ENCODE measurements at regions not wholly inside any gene's neighbourhood (a gene's known extent, or its start where the extent isn't known, plus 50 kb on each side); places are given as distances from the start of the nearest gene placed in this dataset.
"Not testable (repeated sequence)": the region's sequence is repeated elsewhere in the genome, so short reads cannot be mapped to it uniquely, and the experiment has no call there.

DNA sequence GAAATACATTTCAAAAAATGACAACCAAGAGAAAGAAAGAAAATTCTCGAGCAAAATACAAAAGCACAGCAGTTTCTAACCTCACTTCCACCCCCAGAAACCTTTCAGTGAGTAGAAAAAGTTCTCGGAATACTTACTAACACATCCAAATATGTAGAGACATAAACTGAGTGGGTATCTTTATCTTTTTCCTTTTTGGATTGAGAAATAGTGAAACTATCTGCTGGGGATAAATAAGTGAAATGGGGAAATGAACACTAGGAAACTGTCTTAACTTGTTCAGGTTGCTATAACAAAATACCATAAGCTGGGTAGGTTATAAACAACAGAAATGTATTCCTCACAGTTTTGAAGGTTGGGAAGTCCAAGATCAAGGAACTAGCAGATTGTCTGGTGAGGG, 72.0 kb downstream of the VCAM1 start:
- no peak for DNase-seq

DNA sequence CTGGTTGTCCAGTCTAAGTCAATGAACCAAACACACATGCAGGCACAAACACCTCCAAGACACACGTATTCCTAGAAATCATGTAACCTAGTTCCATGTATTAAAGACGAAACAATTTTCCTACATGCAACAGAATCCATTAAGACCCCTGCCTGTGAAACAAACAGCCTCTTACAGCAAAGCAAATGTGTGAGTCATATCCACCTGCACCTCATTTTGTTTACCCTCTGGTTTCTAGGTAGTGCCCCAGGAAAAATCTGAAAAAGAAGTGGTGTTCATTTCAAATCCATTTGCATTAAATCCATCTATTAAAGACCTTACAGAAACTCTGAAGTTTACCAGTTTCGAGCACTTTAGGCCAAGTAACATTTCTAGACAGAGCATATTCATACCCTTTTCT, 74.1 kb downstream of the VCAM1 start:
- DNase-seq, result no peak

DNA sequence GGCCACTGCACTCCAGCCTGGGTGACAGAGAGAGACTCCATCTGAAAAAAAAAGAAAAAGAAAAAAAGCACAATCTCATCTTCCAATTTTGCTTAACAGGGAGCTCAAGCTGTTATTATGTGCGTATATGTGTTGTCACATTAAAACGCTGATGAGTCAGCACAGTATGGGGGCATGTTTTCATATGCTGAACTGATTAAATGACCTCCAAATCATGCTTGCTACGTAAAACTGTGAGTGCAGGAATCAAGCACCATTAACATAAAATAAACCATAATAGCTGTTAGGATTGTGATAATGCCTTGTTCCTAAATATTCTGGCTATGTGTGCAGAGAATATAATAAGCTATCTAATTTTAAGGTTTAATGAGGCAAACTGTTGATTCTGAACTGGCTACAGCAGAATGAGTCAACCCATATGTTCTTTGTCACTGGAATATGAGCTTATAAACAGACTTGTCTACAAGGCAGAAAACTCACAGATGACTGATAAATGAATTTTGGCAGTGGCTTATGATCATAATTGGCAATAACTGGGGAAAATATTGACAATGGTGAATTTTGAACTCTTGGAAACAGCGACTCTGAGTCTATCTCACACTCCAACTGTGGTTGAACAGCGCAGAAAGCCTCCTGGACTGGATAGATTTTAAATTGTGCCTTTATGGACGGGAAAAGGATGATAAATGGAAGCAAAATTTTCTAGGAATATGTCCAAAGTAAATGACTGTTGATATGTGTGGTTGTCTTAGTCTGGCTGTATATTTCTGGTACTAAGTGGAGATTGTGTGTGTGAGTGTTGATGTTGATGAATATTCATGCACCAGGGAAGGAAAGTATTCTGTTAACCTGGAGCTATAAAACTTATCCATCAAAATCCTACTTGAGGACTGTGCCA, 75.5 kb downstream of the VCAM1 start:
- DNase-seq, result no peak

DNA sequence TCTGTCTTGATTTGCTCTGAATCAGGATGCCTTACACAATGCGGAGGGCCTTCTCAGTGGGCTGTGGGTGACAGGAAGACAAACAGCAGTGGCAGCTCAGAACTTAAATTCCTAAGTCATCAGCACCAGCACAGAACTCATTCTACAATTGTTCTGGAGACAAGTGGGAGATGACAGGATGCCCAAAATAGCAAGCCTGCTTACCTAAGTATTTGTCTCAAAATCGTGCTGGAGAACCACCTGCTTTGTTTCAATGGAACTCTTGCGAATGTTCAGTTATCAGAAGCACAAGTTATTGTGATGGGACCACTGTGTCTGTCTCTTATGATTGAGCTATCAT, 76.1 kb downstream of the VCAM1 start:
- no peak for DNase-seq

DNA sequence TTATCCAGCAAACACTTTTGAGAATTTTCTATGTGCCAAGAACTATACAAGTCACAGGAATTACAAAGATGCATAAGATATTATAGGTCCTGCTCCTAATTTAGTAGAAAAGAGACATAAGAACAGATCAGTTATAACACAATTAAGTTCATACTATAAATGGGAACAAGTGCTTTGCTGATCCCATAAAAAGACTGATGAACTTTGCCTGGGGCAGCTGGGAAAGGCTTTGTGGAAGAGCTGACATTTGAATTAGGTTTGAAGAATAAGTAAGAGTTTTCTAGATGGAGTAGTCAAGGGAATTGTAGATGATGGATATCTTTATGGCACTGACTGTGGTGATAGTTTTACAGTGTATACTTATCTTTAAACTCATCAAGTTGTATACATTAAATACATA, 76.5 kb downstream of the VCAM1 start:
- DNase-seq, result no peak

DNA sequence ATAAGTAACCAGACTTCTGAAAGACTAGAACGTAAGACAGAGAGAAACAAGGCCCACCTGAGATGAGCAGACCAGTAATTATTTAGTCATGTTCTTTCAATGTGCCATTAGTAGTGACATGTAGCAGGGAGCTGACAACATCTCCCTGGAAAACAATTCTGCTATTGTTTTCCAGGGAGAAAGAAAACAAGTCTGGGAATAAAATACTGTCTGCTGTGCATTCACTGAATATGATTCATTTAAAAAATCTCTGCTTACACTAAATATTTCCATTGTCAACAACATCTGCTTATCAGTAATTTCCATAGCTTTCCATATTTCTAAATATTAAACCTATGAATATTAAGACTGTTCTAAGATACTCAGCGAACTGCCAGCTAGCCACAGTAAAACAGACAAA, 80.0 kb downstream of the VCAM1 start:
- no peak for DNase-seq

DNA sequence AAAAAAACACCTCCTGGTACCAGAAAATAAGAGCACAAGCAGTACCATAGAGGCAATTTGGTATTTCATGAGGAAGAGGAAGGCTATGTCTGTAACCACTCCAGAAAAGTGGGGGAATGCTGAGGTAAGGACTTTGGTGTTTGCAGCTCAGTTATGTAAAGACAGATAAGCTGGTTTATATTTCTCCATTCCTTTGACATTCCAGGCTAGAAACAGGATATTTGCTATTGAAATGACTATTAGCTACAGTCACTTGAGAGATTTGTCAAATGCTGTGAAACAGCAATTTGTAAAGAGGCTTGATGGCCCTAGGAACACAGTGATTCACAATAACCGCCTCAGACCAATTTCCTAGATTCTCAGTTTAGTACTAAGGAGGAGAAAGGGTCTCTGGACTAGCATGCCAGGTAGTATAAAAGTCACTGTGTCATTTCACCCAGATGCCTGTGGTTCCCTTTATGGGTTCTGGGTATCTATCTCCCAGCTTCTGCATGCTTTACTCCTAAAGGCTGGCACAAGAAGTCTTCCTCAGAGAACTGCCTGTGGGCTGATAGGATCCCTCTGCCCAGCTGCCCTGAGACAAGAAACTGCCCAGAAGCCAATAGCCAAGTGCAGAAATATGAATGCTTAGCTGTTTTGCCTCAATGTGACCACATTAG, 80.5 kb downstream of the VCAM1 start:
- DNase-seq, result no peak

DNA sequence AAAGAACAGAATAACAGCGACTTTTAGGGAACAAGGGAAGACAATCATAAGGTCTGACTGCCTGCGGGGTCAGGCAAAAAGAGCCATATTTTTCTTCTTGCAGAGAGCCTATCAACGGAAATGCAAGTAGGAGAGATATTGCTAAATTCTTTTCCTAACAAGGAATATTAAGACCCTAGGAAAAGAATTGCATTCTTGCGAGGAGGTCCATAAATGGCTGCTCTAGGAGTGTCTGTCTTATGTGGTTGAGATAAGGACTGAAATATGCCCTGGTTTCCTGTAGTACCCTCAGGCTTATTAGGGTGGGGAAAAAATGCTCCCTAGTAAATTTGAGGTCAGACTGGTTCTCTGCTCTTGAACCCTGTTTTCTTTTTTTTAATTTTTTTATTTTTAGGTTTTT, 81.7 kb downstream of the VCAM1 start:
- not testable (repeated sequence) for DNase-seq

DNA sequence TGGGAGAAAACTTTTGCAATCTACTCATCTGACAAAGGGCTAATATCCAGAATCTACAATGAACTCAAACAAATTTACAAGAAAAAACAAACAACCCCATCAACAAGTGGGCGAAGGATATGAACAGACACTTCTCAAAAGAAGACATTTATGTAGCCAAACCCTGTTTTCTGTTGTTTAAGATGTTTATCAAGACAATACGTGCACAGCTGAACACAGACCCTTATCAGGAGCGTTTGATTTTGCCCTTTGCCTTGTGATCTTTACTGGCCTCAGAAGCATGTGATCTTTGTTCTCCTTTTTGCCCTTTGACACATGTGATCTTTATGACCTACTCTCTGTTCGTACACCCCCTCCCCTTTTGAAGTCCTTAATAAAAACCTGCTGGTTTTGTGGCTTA, 83.7 kb downstream of the VCAM1 start:
- not testable (repeated sequence) for DNase-seq

DNA sequence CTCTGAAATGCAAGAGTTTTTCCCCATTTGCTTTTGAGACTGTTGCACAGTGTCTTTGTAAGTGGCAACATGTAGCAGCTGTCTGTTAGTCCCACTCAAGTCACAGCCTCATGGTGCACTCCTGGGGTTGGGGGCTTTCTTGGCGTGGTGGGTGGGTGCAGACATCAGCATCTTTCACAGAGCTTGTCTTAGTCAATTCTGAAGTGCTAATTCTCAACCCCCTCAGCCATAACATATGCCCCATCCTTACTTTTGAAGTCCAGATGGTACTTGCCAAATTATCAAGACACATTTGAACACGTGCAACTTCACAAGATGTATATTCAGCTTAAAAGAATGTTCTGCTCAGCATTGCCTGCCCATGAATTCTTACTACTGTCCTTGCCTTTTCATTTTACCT, 87.1 kb downstream of the VCAM1 start:
- no peak for DNase-seq

DNA sequence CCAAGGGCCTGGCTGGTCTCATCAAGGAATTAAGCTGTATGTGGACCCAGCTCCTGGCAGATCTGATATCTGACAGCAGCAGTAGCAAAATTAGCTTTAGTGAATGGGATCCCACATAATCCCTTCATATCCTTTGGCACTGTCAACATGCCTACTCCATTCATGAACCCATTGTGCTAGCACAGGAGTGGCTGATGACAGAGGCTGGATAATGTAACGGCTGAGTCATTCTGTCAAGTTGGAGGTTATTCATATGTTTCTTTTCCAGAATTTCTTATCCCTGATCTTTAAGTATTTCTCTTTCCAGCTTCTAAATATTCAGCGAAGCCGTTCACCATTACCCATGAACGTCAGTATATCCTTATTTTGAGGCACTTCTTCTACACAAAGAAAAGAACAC, 84.3 kb downstream of the EXTL2 start:
- no peak for DNase-seq

DNA sequence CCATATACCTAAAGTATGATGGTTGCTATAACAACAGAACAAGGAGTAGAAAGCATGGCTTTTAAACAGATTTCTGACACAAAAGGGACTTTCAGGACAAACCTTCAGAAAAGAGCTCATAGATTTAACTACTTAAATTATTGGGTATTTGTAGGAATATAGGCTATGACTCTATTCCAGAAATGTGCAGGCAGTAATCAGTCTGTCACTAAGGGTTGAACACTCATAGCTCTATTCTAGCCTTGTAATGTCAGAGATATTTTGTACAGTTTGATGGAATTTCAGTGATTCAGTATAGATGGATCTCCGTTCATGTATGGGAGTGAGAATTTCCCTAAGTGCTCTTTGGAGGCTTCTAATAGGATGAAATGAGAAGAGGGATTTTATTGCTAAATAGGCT, 82.8 kb downstream of the EXTL2 start:
- DNase-seq, result no peak

DNA sequence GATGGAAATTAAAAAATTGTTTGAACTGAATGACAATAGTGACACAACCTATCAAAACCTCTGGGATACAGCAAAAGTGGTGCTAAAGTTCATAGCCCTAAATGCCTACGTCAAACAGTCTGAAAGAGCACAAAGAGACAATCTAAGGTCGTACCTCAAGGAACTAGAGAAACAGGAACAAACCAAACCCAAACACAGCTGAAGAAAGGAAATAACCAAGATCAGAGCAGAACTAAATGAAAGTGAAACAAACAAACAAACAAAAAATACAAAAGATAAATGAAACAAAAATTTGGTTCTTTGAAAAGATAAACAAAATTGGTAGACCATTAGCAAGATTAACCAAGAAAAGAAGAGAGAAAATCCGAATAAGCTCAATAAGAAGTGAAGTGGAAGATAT, 79.7 kb downstream of the EXTL2 start:
- peak; percentile 17 to 41 for DNase-seq

DNA sequence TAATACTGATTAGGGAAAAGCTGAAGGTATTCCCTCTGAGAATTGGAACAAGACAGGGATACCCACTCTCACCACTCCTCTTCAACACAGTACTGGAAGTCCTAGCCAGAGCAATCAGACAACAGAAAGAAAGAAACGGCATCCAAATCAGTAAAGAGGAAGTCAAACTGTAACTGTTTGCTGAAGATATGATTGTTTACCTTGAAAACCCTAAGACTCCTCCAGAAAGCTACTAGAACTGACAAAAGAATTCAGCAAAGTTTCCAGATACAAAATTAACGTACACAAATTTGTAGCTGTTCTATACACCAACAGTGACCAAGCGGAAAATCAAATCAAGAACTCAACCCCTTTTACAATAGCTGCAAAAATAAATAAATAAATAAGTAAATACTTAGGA, 78.6 kb downstream of the EXTL2 start:
- no peak for DNase-seq

DNA sequence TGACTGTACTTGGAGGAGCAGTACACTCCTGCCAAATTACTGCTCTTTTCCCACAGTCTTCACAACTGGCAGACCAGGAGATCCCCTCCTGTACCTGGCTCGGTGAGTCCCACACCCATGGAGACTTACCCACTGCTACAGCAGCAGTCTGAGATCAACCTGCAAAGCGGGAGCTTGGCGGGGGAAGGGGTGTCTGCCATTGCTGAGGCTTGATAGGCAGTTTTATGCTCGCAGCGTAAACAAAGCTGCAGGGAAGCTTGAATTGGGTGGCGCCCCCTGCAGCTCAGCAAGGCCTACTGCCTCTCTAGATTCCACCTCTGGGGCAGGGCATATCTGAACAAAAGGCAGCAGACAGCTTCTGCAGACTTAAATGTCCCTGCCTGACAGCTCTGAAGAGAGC, 74.4 kb downstream of the EXTL2 start:
- not testable (repeated sequence) for DNase-seq

DNA sequence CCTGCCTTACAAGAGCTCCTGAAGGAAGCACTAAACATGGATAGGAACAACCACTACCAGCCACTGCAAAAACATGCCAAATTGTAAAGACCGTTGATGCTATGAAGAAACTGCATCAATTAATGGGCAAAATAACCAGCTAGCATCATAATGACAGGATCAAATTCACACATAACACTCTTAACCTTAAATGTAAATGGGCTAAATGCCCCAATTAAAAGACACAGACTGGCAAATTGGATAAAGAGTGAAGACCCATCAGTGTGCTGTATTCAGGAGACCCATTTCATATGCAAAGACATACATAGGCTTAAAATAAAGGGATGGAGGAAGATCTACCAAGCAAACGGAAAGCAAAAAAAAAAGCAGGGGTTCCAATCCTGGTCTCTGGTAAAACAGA, 72.7 kb downstream of the EXTL2 start:
- DNase-seq, result not testable (repeated sequence)
